Fibroblast of gingiva (primary cell): ENCODE measurements at regions not wholly inside any gene's neighbourhood (a gene's known extent, or its start where the extent isn't known, plus 50 kb on each side); places are given as distances from the start of the nearest gene placed in this dataset.
A peak's percentile ranks its signal among the peaks of the same experiment; 100 is the strongest.

Experiments used
- DNase-seq: peaks from one replicate; pipeline ENCODE4 v3.0.0-alpha.2; 2011; ENCODE audit warnings: low read depth

DNA sequence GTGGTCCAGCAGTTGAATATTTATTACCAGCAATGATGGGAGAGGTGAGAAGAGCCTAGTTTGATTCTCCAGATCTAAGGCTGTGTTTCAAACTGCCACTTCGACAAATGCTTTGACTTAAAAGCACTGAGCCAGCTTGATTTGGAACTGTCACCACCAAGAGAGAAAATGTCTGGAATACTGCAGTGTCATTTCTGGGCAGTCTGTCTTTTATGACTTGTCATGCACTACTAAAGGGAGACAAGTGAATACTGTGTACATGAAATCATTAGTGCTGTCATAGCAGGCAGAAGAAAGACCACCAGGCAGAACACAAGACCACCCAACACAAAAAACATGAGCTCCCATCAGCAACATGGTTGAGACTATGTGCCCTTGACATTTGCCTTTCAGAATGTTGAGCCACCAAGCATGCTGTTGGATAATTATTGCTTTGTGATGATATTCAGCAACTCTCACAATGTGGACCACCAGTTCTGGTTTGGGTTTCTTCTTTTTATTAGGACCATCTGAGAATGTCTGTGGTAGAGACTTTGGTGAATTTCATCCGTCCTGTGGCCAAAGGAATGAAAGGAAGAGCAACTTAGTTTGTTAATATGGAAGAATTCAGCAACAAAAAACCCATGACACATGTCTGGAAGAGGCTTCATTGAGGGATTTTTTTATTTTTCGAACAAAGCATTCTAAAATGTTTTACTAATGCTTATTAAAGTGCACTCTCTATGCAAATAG, 125.8 kb downstream of the NTMT2 start:
- DNase-seq = no peak

DNA sequence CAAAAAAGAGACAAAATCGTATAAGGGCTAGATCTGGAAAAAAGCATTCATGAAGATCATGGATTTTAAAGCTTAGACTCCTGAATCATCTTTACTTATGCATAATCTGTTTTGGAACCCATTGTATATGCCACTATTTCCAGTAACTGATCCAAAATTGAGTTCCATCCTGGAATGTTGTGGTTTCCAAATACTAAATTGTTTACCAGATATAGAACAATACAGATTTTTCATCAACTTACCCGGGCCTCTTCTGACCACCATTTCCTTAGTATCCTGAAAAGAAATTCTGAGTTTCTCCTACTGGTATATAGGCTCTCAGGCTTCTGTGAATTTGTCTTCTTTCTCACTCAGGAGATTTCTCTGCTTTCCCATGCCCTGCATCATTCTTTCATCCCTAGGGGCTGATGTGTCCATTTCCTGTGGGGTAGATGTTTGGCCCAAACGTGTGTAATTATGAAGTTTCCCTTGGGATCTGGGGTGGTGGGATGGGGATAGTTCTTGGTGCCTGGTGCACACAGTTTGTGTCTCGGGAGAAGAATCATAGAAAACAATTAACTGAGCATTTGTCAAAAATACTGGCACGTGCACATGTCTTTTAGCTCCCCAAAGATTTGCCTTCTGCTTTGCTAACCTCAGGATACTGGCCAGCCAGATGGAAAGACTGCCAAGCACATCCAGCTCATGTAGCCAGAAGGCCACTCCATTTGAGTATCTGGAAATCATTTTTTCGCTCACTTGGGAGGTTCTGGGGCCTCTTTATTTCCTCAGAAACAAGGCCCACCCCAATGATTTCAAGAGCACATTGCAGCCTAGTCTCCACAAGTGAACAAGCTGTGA, 127.8 kb downstream of the NTMT2 start:
- DNase-seq = peak; percentile 66

DNA sequence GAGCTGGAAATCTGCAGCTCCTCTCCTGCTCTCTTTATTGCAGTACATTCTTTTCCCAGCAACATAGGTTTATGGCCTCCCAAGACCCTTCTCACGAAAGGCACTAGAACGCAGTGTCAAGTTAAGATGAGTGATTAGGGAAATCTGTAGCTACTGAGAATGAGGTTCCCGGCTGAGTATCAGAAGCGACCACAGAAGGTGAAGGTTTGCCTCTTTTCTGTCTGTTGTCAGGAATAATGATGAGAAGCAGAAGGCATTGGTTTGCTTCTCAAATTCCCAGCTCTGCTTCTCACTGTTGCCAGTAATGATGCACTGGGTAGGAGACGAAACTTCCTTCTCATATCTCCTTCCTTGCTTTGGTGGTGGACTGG, 128.4 kb downstream of the NTMT2 start:
- no peak for DNase-seq

DNA sequence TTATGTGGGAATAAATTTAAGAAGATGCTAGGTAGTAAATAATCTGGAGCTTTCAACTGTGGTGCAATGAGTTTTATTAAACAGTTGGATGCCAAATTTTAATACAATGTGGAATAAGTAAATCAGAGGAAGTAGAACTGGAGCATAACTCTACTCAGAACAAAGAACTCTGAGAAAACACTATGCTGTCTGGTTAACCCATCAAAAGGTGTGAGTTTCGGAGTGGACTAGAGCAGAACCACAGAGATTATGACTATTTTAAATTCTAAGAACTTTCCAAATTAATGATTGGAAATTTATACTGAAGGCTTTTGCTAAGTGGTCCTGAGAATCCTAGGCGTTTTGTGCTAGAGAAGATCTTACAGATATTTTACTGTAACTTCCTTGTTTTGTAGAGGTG, 132.2 kb downstream of the NTMT2 start:
- DNase-seq = no peak

DNA sequence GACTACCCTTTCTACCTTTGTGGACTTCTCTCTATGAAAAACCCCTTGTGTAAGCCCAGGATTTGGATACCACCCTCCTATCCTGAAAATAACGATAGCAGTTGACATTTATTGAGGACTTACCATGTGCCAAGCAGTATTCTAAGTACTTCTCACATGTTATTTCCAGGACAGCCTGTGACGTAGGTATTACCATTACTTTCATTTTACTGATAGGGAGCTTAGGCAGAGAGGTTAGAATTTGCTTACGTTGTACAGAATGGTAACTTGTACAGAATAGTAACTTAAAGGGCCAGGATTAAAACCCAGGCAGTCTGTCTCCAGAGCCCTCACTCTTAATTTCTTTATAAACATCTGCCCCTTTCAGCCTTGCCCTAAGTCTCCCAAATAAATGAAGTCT, 138.3 kb downstream of the NTMT2 start:
- no peak for DNase-seq

DNA sequence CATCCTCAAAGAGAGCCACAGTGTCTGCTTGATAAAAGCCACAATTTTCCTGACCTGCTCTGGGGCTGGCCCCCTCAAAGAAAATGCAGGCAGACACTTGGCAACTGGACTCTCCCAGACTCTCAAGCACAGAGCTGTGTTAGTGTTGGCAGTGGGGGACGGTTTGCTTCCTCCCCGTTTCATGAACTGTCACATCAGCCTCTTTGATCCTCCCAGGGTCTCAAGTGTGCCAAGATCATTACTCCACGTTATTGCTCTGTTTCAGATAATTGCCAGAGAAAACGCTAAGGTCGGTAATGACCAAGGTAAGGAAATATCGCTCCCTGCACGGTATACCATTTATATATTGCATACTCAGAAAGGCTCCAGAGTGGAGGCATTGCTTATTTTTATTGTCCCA, 138.8 kb downstream of the NTMT2 start:
- no peak for DNase-seq

DNA sequence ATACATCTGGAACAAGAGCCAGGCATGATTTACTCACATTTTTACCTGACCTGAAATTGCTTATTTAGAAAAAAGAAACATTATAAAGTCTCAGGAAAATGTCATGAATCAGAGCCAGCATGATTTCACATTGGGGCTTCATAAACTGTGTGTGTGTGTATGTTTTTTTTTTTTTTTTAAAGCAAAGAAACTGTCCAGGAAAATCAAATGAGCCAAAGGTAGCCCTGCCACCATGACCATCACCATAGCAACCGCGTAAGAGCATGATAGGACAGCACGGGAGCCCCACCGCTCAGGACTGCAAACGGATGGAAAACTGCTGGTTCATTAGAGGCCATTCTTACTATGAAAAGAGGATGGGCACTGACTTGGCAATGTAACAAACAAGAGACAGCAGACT, 139.2 kb downstream of the NTMT2 start:
- DNase-seq = no peak

DNA sequence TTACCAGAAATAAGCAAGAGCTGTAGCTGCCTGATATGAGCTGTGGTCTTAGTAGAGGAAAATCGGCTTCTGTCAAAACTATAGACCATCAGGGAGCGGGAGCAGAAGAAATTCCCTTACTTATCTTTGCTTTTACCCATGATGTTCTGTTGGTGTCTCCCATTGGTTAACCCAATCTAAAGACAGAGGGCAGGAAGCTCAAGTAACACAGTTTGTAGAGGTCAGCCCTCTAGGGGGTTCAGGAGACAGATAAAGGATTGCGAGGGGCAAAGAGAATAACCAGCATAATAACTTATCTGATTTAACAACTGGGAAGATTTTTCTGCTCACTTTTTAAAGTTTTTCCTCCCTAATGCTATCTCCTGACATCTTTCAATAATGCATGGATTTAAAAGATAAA, 142.4 kb downstream of the NTMT2 start:
- no peak for DNase-seq

DNA sequence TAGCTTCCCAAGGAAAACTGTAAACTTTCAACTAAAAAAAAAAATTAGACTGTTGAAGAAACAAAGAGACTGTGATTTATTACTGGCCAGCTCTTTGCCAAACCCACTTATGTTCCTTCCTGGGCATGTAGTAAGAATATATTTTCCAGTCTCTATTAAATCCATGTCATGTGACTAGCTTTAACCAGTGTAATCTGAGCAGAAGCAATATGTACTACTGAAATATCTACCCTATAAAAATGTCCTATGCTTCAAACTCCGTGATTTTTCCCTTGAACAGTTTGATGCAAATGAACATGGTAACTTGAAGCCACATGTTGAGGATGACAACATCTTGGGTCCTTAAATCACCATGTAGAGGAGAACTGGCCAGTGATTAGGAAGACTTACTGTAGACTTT, 144.5 kb downstream of the NTMT2 start:
- DNase-seq = no peak

DNA sequence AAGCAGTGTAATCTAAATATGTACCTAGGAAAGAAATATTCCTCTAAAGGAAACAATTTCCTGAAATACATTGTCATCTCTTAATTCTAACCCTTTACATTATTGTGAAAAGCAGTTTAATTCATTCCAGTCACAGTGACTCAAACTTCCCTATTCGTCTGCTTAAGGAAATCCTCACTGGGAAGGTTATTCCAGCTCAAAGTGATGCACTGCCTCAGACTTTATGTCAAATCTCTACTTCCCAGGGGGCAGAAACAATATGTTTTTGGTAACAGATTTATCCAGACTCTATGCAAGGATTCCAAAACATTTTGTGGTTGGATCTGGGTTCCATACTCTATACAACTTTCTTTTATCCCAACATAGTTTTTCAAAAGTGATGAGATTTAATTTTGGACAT, 145.2 kb downstream of the NTMT2 start:
- peak; percentile 72 for DNase-seq

DNA sequence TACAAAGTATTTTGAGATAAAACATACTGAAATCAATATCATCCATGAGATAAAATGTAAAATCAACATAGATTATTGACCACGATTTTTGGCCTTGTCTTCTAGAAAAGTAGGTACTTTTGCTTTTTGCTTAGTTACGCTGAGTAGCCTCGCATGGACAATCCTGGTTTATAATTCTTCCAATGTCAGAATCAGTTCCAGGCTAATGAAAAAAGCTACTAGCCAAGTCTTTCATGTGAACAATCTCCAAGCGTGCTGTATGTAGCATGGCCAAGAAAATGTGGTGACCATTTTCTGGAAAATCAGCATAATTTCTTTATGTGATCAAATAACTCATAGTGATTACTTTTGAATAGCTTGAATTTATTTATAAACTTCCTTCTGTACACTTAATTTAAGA, 145.8 kb downstream of the NTMT2 start:
- no peak for DNase-seq

DNA sequence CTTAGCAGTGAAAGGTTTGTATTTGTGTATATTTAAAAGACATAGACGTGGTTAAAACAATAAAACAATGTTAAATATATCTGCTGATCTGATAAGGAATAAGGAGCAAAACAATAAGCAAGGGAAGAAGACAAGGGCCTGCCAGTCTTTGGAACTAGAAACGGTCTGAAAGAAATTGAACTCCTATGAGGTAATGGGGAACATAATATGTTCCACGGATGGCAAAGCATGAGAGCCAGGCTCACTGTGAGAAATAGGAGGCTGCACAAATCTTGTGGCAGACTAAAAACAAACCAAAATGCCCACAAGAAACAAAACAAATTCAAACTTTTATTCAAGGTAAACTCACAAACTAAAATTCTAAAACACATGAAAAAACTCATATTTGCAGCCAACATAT, 150.5 kb downstream of the NTMT2 start:
- DNase-seq = no peak

DNA sequence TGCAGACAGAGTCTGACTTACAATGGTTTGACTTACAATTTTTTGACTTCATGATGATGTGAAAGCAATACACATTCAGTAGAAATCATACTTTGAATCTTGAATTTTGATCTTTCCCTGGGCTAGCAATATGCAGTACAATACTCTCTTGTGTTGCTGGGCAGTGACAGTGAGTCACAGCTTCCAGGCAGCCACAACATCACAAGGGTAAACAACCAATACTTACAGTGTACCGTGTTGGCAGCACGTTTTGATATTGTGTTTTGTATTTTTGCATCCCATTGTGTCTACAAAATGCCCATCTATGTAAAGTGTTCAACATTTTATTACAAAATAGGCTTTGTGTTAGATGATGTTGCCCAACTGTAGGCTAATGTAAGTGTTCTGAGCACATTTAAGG, 150.9 kb downstream of the NTMT2 start:
- no peak for DNase-seq

DNA sequence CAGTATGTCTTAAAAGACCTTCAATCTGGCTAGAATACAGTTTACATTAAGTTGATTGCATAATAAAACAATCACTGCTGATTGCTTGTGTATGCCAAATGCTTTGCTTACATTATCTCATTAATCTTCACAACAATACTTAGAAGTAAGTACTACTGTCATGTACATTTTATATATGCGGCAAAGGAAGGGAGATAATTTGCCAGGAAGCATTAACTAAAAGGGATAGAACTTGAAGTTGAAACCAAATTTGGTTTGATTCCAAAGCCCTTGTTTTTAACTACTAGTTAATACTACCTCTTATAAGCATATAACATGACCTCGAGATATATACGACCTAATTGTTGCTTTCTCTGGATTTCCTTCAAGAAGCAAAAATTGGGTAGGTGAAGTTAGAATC, 155.8 kb downstream of the NTMT2 start:
- no peak for DNase-seq

DNA sequence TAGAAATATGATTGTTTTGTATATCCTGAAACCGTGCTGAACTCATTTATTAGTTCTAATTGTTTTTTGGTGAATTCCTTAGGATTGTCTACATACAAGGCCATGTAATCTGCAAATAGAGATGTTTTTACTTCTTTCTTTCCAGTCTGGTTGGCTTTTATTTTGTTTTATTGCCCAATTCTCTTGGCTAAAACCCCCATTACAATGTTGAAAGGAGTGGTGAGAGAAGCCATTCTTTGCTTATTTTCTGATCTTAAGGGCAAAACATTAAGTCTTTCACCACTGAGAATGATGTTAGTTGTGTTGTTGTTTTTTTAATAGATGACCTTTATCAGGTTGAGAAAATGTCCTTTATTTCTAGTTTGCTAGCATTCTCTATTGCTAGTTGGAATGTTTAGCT, 157.3 kb downstream of the NTMT2 start:
- DNase-seq = peak; percentile 25

DNA sequence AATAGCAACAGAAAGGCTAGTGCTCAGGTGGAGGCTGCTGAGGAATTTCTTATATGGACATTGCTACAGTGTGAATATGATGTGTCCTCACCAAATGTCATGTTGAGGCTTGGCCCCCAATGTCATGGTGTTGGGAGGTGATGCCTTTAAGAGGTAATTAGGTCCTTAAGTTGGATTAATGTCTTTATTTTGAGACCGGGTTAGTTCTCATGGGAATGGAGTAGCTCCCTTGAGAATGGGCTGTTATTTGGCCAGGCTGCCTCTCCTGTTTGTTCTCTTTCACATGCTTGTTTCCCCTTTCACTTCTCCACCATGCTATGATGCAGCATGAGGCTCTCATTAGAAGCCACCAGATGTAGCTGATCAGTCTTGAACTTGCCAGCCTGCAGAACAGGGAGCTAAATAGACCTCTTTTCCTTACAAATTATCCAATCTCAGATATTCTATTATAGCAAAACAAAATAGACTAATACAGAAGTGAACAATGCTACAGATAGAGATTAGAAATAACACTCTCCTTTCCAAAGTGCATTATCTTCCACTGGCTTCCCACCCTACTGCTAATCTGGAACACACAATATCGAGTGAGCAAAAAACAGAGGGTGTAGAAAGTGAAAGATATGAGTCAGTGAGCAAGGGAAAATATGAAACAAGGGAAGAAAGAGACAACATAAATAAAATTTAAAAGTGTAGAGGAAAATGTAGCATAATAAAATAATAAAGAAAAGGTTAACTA, 160.2 kb downstream of the NTMT2 start:
- no peak for DNase-seq

DNA sequence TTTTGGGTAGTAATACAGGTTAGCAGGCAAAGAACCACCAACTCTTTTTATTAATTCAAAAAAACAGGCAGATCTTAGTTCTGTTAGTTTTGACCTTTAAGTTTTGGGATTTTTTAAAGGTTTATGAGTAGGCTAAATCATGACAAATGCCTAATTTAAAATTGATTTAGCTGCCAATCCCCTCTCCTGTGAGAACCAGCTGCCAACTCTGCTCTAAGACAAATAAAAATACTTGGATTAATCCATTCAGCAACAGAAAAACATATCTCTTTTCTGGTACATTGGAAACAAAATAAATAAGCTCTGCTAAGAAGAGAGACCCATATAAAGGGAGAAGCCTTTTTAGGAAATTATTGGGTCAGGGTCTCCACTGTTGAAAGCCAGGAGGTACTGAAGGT, 160.8 kb downstream of the NTMT2 start:
- no peak for DNase-seq

DNA sequence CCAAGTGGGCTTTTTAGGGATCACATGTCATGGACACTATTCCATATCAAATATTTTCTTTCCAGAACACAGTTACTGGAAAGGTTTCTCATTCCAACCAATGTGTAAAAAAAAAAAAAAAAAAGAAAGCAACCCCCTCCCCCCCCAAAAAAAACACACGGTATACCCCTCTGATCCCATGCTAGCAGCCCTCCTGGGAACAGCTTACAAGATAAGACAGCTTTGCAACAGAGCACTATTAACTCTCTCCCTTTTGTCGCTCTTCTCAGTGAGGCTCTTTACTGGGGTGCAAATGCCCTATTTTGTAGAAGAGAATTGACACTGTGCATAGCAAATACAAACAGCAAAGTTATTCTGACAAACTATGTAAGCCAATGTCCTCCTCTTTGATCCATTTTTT, 161.2 kb downstream of the NTMT2 start:
- no peak for DNase-seq

DNA sequence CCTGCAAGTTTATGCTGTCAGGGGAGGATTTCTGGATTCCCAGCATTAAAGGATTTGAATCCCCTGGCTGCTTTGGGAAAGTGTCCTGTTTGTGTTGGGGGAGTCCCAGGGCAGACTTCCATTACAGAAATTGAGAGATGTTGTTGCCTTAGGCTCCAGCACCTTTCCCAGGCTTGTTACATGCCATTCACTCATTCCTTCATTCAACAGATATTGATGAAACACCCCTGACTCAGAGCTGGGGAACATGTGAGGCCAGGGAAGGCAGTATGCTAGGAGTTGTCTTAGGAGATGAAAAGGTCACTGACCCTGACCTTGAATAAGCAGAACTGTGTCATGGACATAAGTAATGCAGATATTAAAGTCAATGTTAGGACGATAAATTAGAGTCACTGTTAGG, 161.7 kb downstream of the NTMT2 start:
- peak; percentile 23 for DNase-seq

DNA sequence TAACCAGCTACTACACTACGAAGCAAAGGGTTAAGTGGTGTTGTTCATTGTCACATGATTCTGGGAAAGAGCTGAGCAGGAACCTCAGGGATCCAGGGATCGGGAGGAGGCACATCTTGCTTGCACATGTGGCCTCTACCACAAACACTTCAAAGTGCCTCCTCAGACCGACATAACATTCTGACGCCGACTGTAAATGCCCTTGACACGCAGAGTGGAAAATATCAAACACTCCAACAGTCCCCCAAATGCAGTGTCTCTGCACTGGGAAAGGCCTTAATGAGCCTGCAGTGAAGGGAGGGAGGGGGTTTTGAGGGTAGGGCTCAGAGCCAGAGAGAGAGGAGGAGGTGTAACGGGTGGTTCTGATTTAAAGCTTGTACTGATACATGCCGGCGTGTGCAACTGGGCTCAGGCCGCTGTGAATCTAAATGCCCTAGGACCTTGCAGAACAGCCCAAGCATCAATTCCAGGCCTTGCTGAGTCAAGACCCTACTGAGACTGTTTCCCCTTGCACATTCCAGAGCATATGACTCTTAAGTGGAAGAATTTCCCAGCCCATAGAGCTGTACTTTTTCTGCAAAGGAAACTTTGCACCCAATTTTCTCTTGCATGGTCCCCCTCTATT, 163.7 kb downstream of the NTMT2 start:
- DNase-seq = peak; percentile 92

DNA sequence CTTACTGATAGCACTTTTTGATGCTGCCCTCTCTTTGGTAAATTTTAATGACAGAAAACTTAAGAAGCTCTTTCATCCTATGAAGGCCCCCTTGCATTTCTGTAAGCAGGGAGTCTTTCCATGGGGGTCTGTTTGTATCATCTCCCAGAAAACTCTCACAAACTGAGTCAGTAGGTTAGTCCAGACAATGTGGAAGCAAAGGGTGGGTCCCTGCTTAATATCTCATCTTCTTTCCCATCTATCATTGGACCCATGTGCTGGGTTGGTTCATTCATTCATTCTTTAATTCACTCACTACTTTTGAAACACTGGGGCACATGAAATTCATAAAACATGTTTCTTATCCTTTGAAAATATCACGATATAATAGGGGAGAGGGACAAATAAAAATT, 164.3 kb downstream of the NTMT2 start:
- no peak for DNase-seq

DNA sequence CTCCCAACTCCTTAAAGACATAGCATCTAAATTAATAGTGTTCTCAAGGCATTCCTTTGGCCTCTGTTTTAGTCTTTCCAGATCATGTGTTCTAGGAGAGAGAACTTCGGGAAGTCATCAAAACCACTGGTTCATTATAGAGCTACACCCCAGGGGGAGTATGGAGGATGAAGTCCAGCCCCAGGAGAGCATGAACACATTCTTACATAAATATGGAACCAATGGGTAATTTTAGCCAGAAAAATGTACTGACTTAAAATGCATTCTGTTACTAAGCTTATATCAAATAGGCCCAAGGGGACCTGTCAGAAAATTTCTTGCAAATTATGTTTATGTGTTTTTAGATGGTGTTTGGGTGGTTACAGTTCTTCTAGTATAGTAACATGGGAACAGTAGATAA, 165.2 kb downstream of the NTMT2 start:
- peak; percentile 76 for DNase-seq

DNA sequence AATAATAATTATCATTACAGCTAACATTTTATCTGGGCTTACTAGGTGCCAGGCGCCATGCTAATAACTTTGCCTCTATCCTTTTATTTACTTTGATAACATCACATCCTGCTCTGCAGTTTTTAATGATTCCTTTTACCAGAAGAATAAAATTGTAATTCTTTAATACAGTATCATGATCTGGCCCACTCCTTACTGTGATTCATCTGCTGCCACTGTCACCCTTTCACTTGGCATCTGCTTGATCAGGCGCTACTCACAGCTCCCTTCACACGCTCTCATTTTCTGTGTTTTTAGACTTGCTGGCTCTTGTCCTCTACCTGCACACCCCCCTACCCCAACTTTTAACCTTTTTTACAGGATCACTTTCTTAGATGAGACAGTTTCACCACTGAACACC, 167.5 kb downstream of the NTMT2 start:
- no peak for DNase-seq
